ENCODE measurements at regions not wholly inside any gene's neighbourhood (a gene's known extent, or its start where the extent isn't known, plus 50 kb on each side); places are given as distances from the start of the nearest gene placed in this dataset.

DNA sequence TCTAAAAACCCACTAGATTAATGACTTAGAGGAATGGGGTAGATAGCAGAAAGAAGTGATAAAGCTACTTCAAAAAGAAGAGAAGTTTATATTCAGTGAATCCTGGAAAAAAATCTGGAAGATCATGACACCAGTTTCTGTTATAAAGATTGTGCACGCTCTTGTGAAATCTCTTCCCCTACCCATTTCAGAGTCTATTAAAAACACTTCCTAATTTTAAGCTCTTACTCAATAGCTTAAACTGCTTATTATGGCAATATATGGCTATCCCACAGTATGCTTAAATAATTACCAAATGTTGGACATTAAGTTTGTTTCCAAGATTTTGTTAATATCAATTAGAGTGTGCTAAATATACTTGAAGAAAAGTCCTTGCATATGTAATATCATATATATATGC lies 585.3 kb upstream of the MAN1A1 start:
- POLR2A ChIA-PET, result no interaction called here

More for the DNA sequence above, 585.3 kb upstream of the MAN1A1 start:
- no peak overlapping the region for H2AFZ ChIP-seq (ENCODE audit: low read length)
- H3K4me2 ChIP-seq (ENCODE audit: low read depth, low read length), result no peak overlapping the region
- no peak for DNase-seq (ENCODE audit: low spot score)
- TF ChIP-seq MAFK (conservative IDR thresholded peaks at IDR 0.05 in 1 of 2, IDR thresholded peaks at IDR 0.05 in 1 of 2; ENCODE audit: low read length in 2 of 2) (0 out of 4 replicates have a peak, but pooled peaks of 1 of the 2 experiments have one; percentile 10), REST (IDR thresholded peaks at IDR 0.05; ENCODE audit: borderline replicate concordance in 1 of 2, low read depth in 1 of 2, low read length in 2 of 2) (no peak)
- no peaks in the 10 kb centered on the region for H3K4me1 ChIP-seq (ENCODE audit: insufficient read depth, low read length)
- FAIRE-seq, result no peak
- CTCF ChIA-PET (ENCODE audit: low intra/inter-chr PET ratio, low total read pairs), result no interaction called here
- H3K27ac ChIP-seq (ENCODE audit: extremely low read length, insufficient read depth, low read length), result no peak overlapping the region
- ATAC-seq, result no peak
- H3K4me3 ChIP-seq (replicated peaks in 1 of 3; ENCODE audit: insufficient read depth in 1 of 3, low read depth in 2 of 3, low read length in 3 of 3), result no peak overlapping the region
- WGBS (ENCODE audit: low lambda C conversion rate), result 3% methylated on average over 1 of the region's 1 CpG
- H3K9me3 ChIP-seq (ENCODE audit: low read length), result no peaks in the 10 kb centered on the region
- no peaks in the 10 kb centered on the region for H3K79me2 ChIP-seq (ENCODE audit: insufficient read depth, low read length)
- no peaks in the 10 kb centered on the region; the same call in 1 of the 2 replicates for H4K20me1 ChIP-seq (ENCODE audit: insufficient read depth, low read length)
- intact Hi-C loops (cut with micrococcal nuclease; ENCODE audit: unreplicated experiment) (no loop called here), in situ Hi-C loops (cut with HindIII; ENCODE audit: extremely low pct_ligation_motif_present, low pct_unique_long_range_greater_than_20kb) (no loop called here)
- H3K9ac ChIP-seq (ENCODE audit: insufficient read depth, low read depth, low read length), result no peak overlapping the region
- no peaks in the 10 kb centered on the region for H3K36me3 ChIP-seq (replicated peaks in 1 of 2; ENCODE audit: control insufficient read depth in 1 of 2, insufficient read depth in 2 of 2, low read length in 2 of 2)
- no TSS peak for BruUV-seq (replicated peaks)
- no peaks in the 10 kb centered on the region for H3K27me3 ChIP-seq (ENCODE audit: control insufficient read depth in 1 of 2, insufficient read depth in 2 of 2, low read length in 2 of 2)
